A673 (cell line): ENCODE measurements at regions not wholly inside any gene's neighbourhood (a gene's known extent, or its start where the extent isn't known, plus 50 kb on each side); places are given as distances from the start of the nearest gene placed in this dataset.

ENCODE experiments used
- EZH2 ChIP-seq: fragments of 200-600 bp; sonication (generic); IDR thresholded peaks from 2 replicates; pipeline ENCODE4 v1.6.1; 2017; ENCODE audit warnings: borderline replicate concordance, low read depth, mild to moderate bottlenecking, mixed read lengths, antibody characterized with exemption, low read length; ENCODE audit not compliant: poor library complexity, severe bottlenecking
- TF ChIP-seq, protein P1 (sequence below): fragments of 300-800, 200-600 bp; sonication (generic); conservative IDR thresholded peaks from 2 replicates; pipeline ENCODE4 v1.5.1; 2017; ENCODE audit warnings: low read depth, mild to moderate bottlenecking, antibody characterized with exemption, low read length, moderate library complexity, mixed read lengths

DNA sequence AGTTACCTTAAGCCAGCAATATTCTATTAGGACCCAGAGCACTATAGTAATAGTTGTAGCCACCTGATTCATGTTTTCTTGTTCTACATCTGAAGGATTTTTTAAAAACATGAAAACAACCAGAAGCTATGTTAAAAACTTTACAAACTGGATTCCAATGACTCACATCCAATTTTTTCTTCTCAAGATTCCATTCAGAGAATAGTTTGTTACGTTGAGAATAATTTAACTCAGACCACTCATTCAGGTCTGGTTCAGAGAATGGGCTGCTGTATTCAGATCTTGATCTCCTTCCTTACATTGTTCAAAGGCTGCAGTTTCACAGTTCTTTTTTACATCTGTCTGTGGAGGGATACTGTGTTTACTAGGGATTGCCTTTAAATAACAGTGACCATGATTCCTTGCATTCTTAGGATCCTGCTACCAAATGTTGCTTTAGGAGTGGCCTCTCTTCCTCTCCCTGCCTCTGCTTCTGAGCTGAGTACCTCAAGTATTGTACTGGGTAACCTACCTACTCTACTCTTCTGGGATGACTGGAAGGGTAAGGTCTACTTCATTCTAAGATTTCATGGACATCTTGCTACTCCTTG, 448.0 kb upstream of the FBXO33 start:
- TF ChIP-seq, protein P1, sequence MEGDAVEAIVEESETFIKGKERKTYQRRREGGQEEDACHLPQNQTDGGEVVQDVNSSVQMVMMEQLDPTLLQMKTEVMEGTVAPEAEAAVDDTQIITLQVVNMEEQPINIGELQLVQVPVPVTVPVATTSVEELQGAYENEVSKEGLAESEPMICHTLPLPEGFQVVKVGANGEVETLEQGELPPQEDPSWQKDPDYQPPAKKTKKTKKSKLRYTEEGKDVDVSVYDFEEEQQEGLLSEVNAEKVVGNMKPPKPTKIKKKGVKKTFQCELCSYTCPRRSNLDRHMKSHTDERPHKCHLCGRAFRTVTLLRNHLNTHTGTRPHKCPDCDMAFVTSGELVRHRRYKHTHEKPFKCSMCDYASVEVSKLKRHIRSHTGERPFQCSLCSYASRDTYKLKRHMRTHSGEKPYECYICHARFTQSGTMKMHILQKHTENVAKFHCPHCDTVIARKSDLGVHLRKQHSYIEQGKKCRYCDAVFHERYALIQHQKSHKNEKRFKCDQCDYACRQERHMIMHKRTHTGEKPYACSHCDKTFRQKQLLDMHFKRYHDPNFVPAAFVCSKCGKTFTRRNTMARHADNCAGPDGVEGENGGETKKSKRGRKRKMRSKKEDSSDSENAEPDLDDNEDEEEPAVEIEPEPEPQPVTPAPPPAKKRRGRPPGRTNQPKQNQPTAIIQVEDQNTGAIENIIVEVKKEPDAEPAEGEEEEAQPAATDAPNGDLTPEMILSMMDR, result no peak
- no peak for TF ChIP-seq EZH2
